SU-DHL-6 (cell line): ENCODE measurements at regions not wholly inside any gene's neighbourhood (a gene's known extent, or its start where the extent isn't known, plus 50 kb on each side); places are given as distances from the start of the nearest gene placed in this dataset.

Source experiments
- H2AFZ ChIP-seq: fragments of 200-600 bp; sonication (generic); 2 replicates; pipeline ENCODE4 v1.6.1; 2014; ENCODE audit warnings: low read depth, mild to moderate bottlenecking, moderate library complexity, mixed read lengths, antibody characterized with exemption, low read length; ENCODE audit not compliant: severe bottlenecking
- H3F3A ChIP-seq: fragments of 200-600 bp; shearing (Covaris generic); 2 replicates; pipeline ENCODE4 v1.6.0; 2016; ENCODE audit warnings: antibody characterized with exemption, mild to moderate bottlenecking; ENCODE audit not compliant: insufficient read depth
- H3K27ac ChIP-seq: fragments of 200-600 bp; sonication (generic); 2 replicates; pipeline ENCODE4 v1.5.1; 2016; ENCODE audit warnings: low read depth, mild to moderate bottlenecking, low read length, moderate library complexity, mixed read lengths
- H3K27me3 ChIP-seq: fragments of 200-600 bp; sonication (generic), shearing (Covaris generic); 2 replicates; pipeline ENCODE4 v1.6.0; 2014; ENCODE audit warnings: mild to moderate bottlenecking, low read length
- H3K36me3 ChIP-seq: fragments of 200-600 bp; sonication (generic); 2 replicates; pipeline ENCODE4 v1.6.1; 2014; ENCODE audit warnings: mild to moderate bottlenecking, low read length, mixed read lengths
- H3K4me2 ChIP-seq: fragments of 300-600, 200-600 bp; shearing (Covaris generic), sonication (generic); 2 replicates; pipeline ENCODE4 v1.6.0; 2014; ENCODE audit warnings: low read length, low read depth, mild to moderate bottlenecking; ENCODE audit not compliant: poor library complexity, severe bottlenecking
- H3K4me3 ChIP-seq: fragments of 200-600 bp; sonication (generic); 2 replicates; pipeline ENCODE4 v1.5.1; 2014; ENCODE audit warnings: antibody characterized with exemption, low read length, mild to moderate bottlenecking, mixed read lengths; ENCODE audit not compliant: insufficient read depth, poor library complexity, severe bottlenecking
- H3K79me2 ChIP-seq: fragments of 200-600 bp; sonication (generic); 2 replicates; pipeline ENCODE4 v1.6.1; 2014; ENCODE audit warnings: mild to moderate bottlenecking, low read length, moderate library complexity; ENCODE audit not compliant: insufficient read depth
- H3K9ac ChIP-seq: fragments of 200-600 bp; sonication (generic); 2 replicates; pipeline ENCODE4 v1.7.0; 2014; ENCODE audit warnings: mild to moderate bottlenecking, low read length
- H3K9me2 ChIP-seq: fragments of 200-600 bp; sonication (generic); replicated peaks from 2 replicates; pipeline ENCODE4 v1.6.1; 2014; ENCODE audit warnings: low read length; ENCODE audit not compliant: insufficient read depth
- H3K9me3 ChIP-seq: fragments of 200-600 bp; sonication (generic); 2 replicates; pipeline ENCODE4 v1.6.1; 2014; ENCODE audit warnings: low read length, mixed read lengths; ENCODE audit not compliant: insufficient read depth
- H4K20me1 ChIP-seq: fragments of 200-600 bp; sonication (generic); 2 replicates; pipeline ENCODE4 v1.6.1; 2014; ENCODE audit warnings: low read depth, mild to moderate bottlenecking, antibody characterized with exemption, low read length, moderate library complexity, mixed read lengths
- EZH2phosphoT487 ChIP-seq: fragments of 200-600 bp; sonication (generic), shearing (Covaris generic); conservative IDR thresholded peaks from 2 replicates; pipeline ENCODE4 v1.6.1; 2018; ENCODE audit warnings: mild to moderate bottlenecking, antibody characterized with exemption, low read length, moderate library complexity, mixed read lengths
- TF ChIP-seq, protein P1 (sequence below): fragments of 200-600 bp; sonication (generic); IDR thresholded peaks from one replicate; pipeline ENCODE4 v1.5.1; 2017; ENCODE audit warnings: antibody characterized with exemption, mild to moderate bottlenecking, low read length, moderate library complexity; ENCODE audit not compliant: insufficient read depth, poor library complexity, severe bottlenecking

DNA sequence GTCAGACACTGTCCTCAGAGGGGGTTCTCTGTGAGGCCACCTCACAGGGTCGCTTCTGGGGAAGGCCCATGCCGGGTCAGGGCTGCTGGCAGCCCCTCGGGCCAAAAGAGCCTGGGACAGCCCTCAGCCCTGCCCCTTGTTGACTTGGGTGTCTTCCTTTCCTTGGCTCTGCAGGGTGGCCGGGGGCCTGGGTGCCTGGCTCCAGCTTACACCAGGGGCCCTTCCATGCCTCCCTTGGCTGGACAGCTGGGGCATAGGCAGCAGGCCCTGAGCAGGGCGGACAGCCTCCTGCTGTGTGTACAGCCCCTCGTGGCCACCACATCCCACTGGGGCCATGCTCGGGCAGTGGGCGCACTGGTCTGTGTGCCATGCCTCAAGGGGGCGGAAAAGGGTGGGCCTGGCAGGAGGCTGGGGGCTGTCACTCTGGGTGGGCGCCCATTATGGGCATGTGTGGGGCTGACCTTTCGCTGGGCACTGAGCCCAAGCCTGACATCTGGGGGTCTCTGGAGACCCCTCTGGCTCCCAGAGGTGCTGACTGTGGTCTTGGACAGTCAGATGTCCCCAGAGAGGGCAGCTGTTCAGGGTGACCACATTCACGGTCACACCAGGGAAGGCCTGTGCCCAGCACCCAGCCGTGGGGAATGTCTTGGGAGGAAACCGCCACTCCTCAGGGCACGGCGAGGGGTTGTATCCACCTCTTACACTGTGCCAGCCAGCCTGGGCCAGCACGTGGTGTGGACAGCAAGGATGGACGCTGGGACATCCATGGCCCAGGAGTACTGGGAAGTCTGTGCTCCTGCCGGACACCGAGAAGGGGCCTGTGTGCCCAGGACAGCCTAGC is 313.3 kb downstream of the TMEM121 start:
- no peaks in the 10 kb centered on the region for H4K20me1 ChIP-seq
- no peak overlapping the region for H3K4me3 ChIP-seq
- H3K9ac ChIP-seq = no peak overlapping the region
- H3K27me3 ChIP-seq = no peaks in the 10 kb centered on the region
- H2AFZ ChIP-seq = no peak overlapping the region
- peaks cover 17% of the 10 kb centered on the region; the same call in 1 of the 2 replicates for H3F3A ChIP-seq
- no peak overlapping the region for H3K4me2 ChIP-seq
- no peaks in the 10 kb centered on the region for H3K9me2 ChIP-seq
- no peaks in the 10 kb centered on the region for H3K36me3 ChIP-seq
- H3K27ac ChIP-seq = no peak overlapping the region
- no peaks in the 10 kb centered on the region for H3K79me2 ChIP-seq
- no peak for TF ChIP-seq EZH2phosphoT487
- TF ChIP-seq, protein P1, sequence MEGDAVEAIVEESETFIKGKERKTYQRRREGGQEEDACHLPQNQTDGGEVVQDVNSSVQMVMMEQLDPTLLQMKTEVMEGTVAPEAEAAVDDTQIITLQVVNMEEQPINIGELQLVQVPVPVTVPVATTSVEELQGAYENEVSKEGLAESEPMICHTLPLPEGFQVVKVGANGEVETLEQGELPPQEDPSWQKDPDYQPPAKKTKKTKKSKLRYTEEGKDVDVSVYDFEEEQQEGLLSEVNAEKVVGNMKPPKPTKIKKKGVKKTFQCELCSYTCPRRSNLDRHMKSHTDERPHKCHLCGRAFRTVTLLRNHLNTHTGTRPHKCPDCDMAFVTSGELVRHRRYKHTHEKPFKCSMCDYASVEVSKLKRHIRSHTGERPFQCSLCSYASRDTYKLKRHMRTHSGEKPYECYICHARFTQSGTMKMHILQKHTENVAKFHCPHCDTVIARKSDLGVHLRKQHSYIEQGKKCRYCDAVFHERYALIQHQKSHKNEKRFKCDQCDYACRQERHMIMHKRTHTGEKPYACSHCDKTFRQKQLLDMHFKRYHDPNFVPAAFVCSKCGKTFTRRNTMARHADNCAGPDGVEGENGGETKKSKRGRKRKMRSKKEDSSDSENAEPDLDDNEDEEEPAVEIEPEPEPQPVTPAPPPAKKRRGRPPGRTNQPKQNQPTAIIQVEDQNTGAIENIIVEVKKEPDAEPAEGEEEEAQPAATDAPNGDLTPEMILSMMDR = no peak
- H3K9me3 ChIP-seq = no peaks in the 10 kb centered on the region

DNA sequence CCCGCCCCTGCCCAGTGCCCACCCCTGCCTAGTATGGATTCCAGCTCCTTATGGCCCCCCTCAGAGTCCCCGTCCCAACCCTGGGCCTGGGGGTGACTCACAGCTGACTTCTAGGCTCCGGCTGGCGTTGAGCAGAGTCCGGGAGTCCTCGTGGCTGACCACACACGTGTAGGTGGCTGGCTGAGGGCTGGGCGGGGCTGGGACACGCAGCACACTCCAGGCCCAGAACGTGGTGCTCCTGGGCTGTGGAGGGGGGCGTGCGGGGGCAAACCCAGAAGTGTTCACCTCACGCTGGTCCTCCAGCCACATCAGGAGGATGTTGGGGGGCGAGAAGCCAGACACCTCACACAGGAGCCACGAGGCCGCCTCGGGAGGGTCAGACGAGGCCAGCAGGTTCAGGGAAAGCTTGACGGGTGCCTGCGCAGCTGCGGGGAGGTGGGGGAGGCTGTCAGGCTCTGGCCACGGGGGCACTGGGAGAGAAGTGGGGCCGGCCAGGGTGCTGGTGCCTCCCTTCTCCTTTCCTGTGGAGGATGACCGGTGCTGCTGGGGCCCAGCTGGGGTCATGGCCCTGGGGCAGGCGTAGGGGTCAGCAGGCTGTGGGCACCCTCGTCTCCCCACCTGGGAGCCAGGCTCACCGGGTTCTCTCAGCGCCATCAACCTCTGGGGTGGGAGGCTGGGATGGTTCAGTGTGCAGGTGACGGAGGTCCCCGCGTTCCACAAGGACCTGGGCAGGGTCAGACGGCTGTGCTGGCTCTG is 314.1 kb downstream of the TMEM121 start:
- H3K4me3 ChIP-seq = no peak overlapping the region
- H3K9ac ChIP-seq = no peak overlapping the region
- H3K36me3 ChIP-seq = no peaks in the 10 kb centered on the region
- H2AFZ ChIP-seq = no peak overlapping the region
- peaks cover 9% of the 10 kb centered on the region; the same call in 1 of the 2 replicates for H3F3A ChIP-seq
- H3K27ac ChIP-seq = no peak overlapping the region
- TF ChIP-seq, protein P1 = no peak
- no peak for TF ChIP-seq EZH2phosphoT487
- H3K4me2 ChIP-seq = no peak overlapping the region
- H4K20me1 ChIP-seq = no peaks in the 10 kb centered on the region
- no peaks in the 10 kb centered on the region for H3K9me2 ChIP-seq
- H3K9me3 ChIP-seq = no peaks in the 10 kb centered on the region
- H3K79me2 ChIP-seq = no peaks in the 10 kb centered on the region
- no peaks in the 10 kb centered on the region for H3K27me3 ChIP-seq

DNA sequence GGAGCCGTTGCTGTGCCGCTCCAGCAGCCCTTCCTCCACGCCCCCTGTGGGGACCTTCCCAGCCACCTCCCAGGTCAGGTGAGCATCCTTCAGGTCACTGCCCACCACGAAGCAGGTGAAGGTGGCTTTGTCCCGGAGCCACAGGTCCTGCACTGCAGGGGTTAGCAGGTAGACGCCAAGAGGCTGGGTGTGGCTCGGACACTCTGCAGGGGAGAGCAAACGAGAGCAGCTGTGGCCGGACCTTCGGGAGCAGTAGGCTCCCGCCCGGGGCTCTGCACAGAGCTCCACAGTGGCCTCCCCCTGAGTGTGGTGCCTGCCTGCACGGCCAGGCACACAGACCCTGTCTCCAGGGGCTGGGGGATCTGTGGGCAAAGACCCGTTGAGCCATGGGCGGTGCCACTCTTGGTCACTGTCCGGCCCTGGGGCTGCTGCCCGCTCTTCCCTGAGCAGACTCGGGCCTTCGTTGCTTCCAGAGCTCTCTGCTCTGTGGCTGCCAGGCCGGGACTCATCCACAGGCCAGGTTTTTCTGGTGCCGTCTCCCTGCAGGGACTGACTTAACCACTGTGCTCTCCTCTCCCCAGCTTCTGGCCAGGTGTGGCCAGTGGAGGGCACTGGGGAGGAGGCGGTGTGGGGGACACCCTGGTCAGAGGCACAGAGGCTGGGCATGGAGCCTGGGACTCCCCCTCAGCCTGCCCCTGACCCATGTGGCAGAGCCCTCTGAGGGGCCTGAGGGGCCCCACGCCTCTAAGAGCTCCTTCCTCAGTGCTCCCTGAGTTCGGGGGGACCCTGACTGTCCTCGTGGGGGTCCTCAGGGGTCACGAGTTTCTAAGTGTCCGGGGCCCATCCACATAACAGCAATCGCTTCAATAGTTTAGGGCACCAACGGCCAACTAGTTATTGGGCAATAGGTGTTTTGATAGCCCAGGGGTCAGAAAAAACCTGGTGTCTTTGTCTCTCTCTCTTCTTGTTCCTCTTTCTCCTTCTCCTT is 314.9 kb downstream of the TMEM121 start:
- Histone ChIP-seq H4K20me1 (no peaks in the 10 kb centered on the region), H3K4me2 (no peak overlapping the region), H3K27me3 (no peaks in the 10 kb centered on the region)

More for the DNA sequence above, 314.9 kb downstream of the TMEM121 start:
- no peak overlapping the region for H3K27ac ChIP-seq
- no peak overlapping the region for H3K4me3 ChIP-seq
- H3K9me2 ChIP-seq = no peaks in the 10 kb centered on the region
- H3K9ac ChIP-seq = no peak overlapping the region
- no peaks in the 10 kb centered on the region for H3K9me3 ChIP-seq
- peaks cover 2% of the 10 kb centered on the region; the same call in 1 of the 2 replicates for H3F3A ChIP-seq
- H3K79me2 ChIP-seq = no peaks in the 10 kb centered on the region
- H2AFZ ChIP-seq = no peak overlapping the region
- no peak for TF ChIP-seq EZH2phosphoT487
- TF ChIP-seq, protein P1 = no peak
- no peaks in the 10 kb centered on the region for H3K36me3 ChIP-seq
